ENCODE measurements at regions not wholly inside any gene's neighbourhood (a gene's known extent, or its start where the extent isn't known, plus 50 kb on each side); places are given as distances from the start of the nearest gene placed in this dataset.

DNA sequence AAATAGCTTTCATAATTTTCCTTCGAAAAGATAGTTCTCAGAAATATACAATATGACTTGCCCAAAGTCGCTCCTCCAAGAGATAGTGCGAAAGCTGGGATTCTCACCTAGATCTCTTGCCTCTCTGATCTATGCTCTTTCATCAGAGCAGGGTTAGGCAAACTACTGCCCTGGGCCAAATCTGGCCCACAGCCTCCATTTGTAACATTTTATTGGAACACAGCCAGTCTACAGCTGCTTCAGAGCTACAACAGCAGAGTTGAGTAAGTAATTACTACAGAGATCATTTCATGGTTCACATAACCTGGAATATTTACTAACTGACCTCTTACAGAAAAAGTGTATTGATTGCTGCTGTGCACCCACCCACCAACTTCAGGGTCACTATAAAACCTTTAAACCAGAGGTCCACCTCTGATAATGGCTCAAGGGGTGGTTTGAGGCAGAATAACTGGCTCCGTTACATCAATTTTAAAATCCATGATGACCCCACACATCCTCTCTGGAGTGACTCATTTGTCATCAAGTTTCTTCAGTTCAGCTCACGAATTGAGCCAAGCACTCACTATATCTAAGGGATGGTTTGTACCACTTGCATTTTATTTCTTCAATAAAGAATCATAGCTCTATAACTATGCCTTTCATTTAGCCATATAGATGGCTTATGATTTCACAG, 1019.0 kb downstream of the XPNPEP1 start (continued):
- TF ChIP-seq, protein P1, sequence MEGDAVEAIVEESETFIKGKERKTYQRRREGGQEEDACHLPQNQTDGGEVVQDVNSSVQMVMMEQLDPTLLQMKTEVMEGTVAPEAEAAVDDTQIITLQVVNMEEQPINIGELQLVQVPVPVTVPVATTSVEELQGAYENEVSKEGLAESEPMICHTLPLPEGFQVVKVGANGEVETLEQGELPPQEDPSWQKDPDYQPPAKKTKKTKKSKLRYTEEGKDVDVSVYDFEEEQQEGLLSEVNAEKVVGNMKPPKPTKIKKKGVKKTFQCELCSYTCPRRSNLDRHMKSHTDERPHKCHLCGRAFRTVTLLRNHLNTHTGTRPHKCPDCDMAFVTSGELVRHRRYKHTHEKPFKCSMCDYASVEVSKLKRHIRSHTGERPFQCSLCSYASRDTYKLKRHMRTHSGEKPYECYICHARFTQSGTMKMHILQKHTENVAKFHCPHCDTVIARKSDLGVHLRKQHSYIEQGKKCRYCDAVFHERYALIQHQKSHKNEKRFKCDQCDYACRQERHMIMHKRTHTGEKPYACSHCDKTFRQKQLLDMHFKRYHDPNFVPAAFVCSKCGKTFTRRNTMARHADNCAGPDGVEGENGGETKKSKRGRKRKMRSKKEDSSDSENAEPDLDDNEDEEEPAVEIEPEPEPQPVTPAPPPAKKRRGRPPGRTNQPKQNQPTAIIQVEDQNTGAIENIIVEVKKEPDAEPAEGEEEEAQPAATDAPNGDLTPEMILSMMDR (IDR thresholded peaks at IDR 0.05; ENCODE audit: control extremely low read depth in 1 of 3, insufficient read depth in 1 of 3, low read depth in 1 of 3, low read length in 3 of 3) = no peak
- TF ChIP-seq, protein P2, sequence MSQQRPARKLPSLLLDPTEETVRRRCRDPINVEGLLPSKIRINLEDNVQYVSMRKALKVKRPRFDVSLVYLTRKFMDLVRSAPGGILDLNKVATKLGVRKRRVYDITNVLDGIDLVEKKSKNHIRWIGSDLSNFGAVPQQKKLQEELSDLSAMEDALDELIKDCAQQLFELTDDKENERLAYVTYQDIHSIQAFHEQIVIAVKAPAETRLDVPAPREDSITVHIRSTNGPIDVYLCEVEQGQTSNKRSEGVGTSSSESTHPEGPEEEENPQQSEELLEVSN (IDR thresholded peaks at IDR 0.05) = no peak
- TF ChIP-seq CEBPB (IDR thresholded peaks at IDR 0.05; ENCODE audit: low read depth, low read length) (no peak), SIN3A (conservative IDR thresholded peaks at IDR 0.05 in 1 of 2, IDR thresholded peaks at IDR 0.05 in 1 of 2; ENCODE audit: low read depth in 1 of 2, low read length in 2 of 2) (no peak)
